A549 (cell line): ENCODE measurements at regions not wholly inside any gene's neighbourhood (a gene's known extent, or its start where the extent isn't known, plus 50 kb on each side); places are given as distances from the start of the nearest gene placed in this dataset.

Experiments used
- ATAC-seq, 2 experiments: fragments of 200-7000 bp in 1 of 2; fragments of >200 bp in 1 of 2; cut with Nextera tagmentation in 1 of 2; cut with Tn5 transposase in 1 of 2; 3 replicates each; pipeline versions ENCODE4 v1.8.0 to v1.9.1; 2018 to 2020; ENCODE audit warnings: mild to moderate bottlenecking in 1 of 2, moderate library complexity in 1 of 2
- CTCF ChIA-PET: fragments of 300-600 bp; sonication (Branson Sonifier 250); formaldehyde crosslinking; extraction: SDS; loops from one replicate; lab custom pipeline; 2021; ENCODE audit warnings: antibody characterized with exemption, inconsistent platforms; lab: Yijun Ruan, JAX
- POLR2A ChIA-PET: fragments of 350-600 bp; formaldehyde crosslinking; extraction: SDS; loops from one replicate; lab custom pipeline; 2021; ENCODE audit warnings: antibody characterized with exemption, inconsistent platforms; lab: Yijun Ruan, JAX
- DNase-seq, 2 experiments: peaks; one replicate each; pipeline versions ENCODE4 v3.0.0 to v3.0.0-alpha.2; 2011 to 2016; ENCODE audit warnings: low read depth in 1 of 2, low spot score in 1 of 2
- FAIRE-seq: peaks from 2 replicates; lab custom pipeline; 2011; peaks lifted over from hg19 to GRCh38; lab: Jason Lieb, UNC
- H3K27ac ChIP-seq, 2 experiments: fragments of >200 bp; sonication (Bioruptor Twin); formaldehyde crosslinking; 3 replicates each; pipeline ENCODE4 v1.5.1; 2016 to 2017
- H3K4me1 ChIP-seq: fragments of >200 bp; sonication (Bioruptor Twin); formaldehyde crosslinking; 3 replicates; pipeline ENCODE4 v1.6.1; 2016
- H3K4me2 ChIP-seq: fragments of >200 bp; sonication (Bioruptor Twin); formaldehyde crosslinking; 3 replicates; pipeline ENCODE4 v1.6.1; 2016
- H3K4me3 ChIP-seq: fragments of >200 bp; sonication (Bioruptor Twin); formaldehyde crosslinking; 3 replicates; pipeline ENCODE4 v1.5.1; 2016
- H3K9me3 ChIP-seq: fragments of >200 bp; sonication (Bioruptor Twin); formaldehyde crosslinking; 3 replicates; pipeline ENCODE4 v1.6.1; 2016
- BCL3 ChIP-seq: fragments of >200 bp; sonication (Bioruptor Twin); formaldehyde crosslinking; IDR thresholded peaks from 3 replicates; pipeline ENCODE4 v1.6.1; 2016
- CBX8 ChIP-seq: fragments of 200-600 bp; sonication (generic); IDR thresholded peaks from 2 replicates; pipeline ENCODE4 v1.6.1; 2016
- CHD4 ChIP-seq: fragments of 200-600 bp; sonication (generic); IDR thresholded peaks from 2 replicates; pipeline ENCODE4 v1.6.1; 2016; ENCODE audit warnings: antibody characterized with exemption, mild to moderate bottlenecking, borderline replicate concordance
- ELK1 ChIP-seq: fragments of 150-350 bp; IDR thresholded peaks from 2 replicates; pipeline ENCODE4 v1.6.1; 2014; ENCODE audit warnings: low read depth, mild to moderate bottlenecking, low read length
- FOSB ChIP-seq: fragments of 250-450 bp; sonication (Bioruptor Pico); IDR thresholded peaks from 2 replicates; pipeline ENCODE4 v1.5.0; 2020; ENCODE audit warnings: mild to moderate bottlenecking, moderate library complexity
- FOSL2 ChIP-seq, 2 experiments: fragments of 450-650 bp in 1 of 2; fragments of >200 bp in 1 of 2; sonication (Bioruptor Twin) in 1 of 2; formaldehyde crosslinking; IDR thresholded peaks; 2 replicates each; pipeline versions ENCODE4 v1.5.0 to v1.6.1; 2016 to 2020; ENCODE audit warnings: mild to moderate bottlenecking in 1 of 2, moderate library complexity in 1 of 2
- HES2 ChIP-seq: fragments of >200 bp; sonication (Bioruptor Twin); formaldehyde crosslinking; IDR thresholded peaks from 2 replicates; pipeline ENCODE4 v1.6.1; 2016
- HEYL ChIP-seq: fragments of 250-450 bp; sonication (Bioruptor Pico); IDR thresholded peaks from 2 replicates; pipeline ENCODE4 v1.8.0; 2021; ENCODE audit warnings: mild to moderate bottlenecking, moderate library complexity
- HMGXB4 ChIP-seq: fragments of 250-450 bp; sonication (Bioruptor Pico); IDR thresholded peaks from 2 replicates; pipeline ENCODE4 v1.5.0; 2021; ENCODE audit warnings: mild to moderate bottlenecking, moderate library complexity, borderline replicate concordance
- HOXB5 ChIP-seq: fragments of 250-450 bp; sonication (Bioruptor Pico); IDR thresholded peaks from 2 replicates; pipeline ENCODE4 v1.5.0; 2020; ENCODE audit warnings: mild to moderate bottlenecking, moderate library complexity
- JUNB ChIP-seq: fragments of >200 bp; sonication (Bioruptor Twin); formaldehyde crosslinking; IDR thresholded peaks from 2 replicates; pipeline ENCODE4 v1.6.1; 2016
- KDM5A ChIP-seq: fragments of 200-600 bp; sonication (generic); IDR thresholded peaks from 2 replicates; pipeline ENCODE4 v1.6.1; 2016; ENCODE audit warnings: antibody characterized with exemption, mild to moderate bottlenecking
- MAFK ChIP-seq: fragments of 450-650 bp; IDR thresholded peaks from 2 replicates; pipeline ENCODE4 v1.6.1; 2014; ENCODE audit not compliant: partially characterized antibody
- MAX ChIP-seq: IDR thresholded peaks from 2 replicates; pipeline ENCODE4 v1.6.1; 2012
- MAZ ChIP-seq: fragments of 150-350 bp; IDR thresholded peaks from 2 replicates; pipeline ENCODE4 v1.6.1; 2014; ENCODE audit warnings: antibody characterized with exemption, low read depth, low read length, borderline replicate concordance
- NFE2L2 ChIP-seq: fragments of 150-350 bp; conservative IDR thresholded peaks from 2 replicates; pipeline ENCODE4 v1.6.1; 2014; ENCODE audit warnings: low read length
- PHF8 ChIP-seq: fragments of 200-600 bp; sonication (generic); IDR thresholded peaks from 2 replicates; pipeline ENCODE4 v1.6.1; 2016; ENCODE audit warnings: low read depth, mild to moderate bottlenecking, antibody characterized with exemption, moderate library complexity, borderline replicate concordance
- POLR2AphosphoS2 ChIP-seq: conservative IDR thresholded peaks from 2 replicates; pipeline ENCODE4 v1.6.1; 2012; ENCODE audit warnings: low read length, improper control_type of control experiment, inconsistent platforms
- RAD21 ChIP-seq, 2 experiments: fragments of >200 bp in 1 of 2; sonication (Bioruptor Twin) in 1 of 2; formaldehyde crosslinking in 1 of 2; IDR thresholded peaks in 1 of 2; conservative IDR thresholded peaks in 1 of 2; 2 replicates in 1 of 2; 3 replicates in 1 of 2; pipeline ENCODE4 v1.6.1; 2012 to 2018; ENCODE audit warnings: inconsistent platforms in 1 of 2
- RCOR1 ChIP-seq: fragments of 150-350 bp; IDR thresholded peaks from 2 replicates; pipeline ENCODE4 v1.6.1; 2014; ENCODE audit warnings: antibody characterized with exemption, low read length, low read depth
- RFX5 ChIP-seq: fragments of 450-650 bp; IDR thresholded peaks from 2 replicates; pipeline ENCODE4 v1.7.1; 2014; ENCODE audit warnings: antibody characterized with exemption, mild to moderate bottlenecking, moderate library complexity
- USF2 ChIP-seq: fragments of 450-650 bp; IDR thresholded peaks from 2 replicates; pipeline ENCODE4 v1.6.1; 2014; ENCODE audit warnings: antibody characterized with exemption
- WGBS: methylation state at CpG from one replicate; pipeline ENCODE4 v1.1.6; 2017; ENCODE audit errors: missing lambda C conversion rate; 5-methylcytosine and 5-hydroxymethylcytosine counted together

- Histone ChIP-seq H3K27ac (peak overlapping the region in 1 of 2 experiments; percentile 46; a peak in 2 of 6 replicates), H3K4me3 (no peak overlapping the region), H3K9me3 (no peaks in the 10 kb centered on the region), H3K4me1 (peaks cover 74% of the 10 kb centered on the region), H3K4me2 (no peak overlapping the region)
- no peak for FAIRE-seq
- TF ChIP-seq MAX: 0 out of 2 replicates have a peak, but pooled peaks have one; percentile 13
- TF ChIP-seq NFE2L2: no peak
- TF ChIP-seq USF2: peak; percentile 91
- peak; percentile 58; the same call in 1 of the 2 replicates for TF ChIP-seq POLR2AphosphoS2
- no peak for TF ChIP-seq ELK1
- no peak for TF ChIP-seq HES2
- WGBS: 76% methylated on average over 6 of the region's 6 CpGs
- peak; percentile 61 to 63; a peak in 5 of 6 replicates for ATAC-seq
- ChIA-PET CTCF (interaction anchor here (0.7 to 2.1 kb wide), 4 partner anchors 10 to 234 kb away, joined by 3 to 14 read pairs (median 6); no protein-coding TSS in a partner anchor), POLR2A (no interaction called here)
- DNase-seq: peak; percentile 52 to 56
These were observed 250.4 kb downstream of the MRTFB start for GRCh38 chr16:14321542-14321941.

- Histone ChIP-seq H3K4me2 (no peak overlapping the region), H3K27ac (no peak overlapping the region), H3K4me3 (no peak overlapping the region), H3K4me1 (peaks cover 83% of the 10 kb centered on the region), H3K9me3 (no peaks in the 10 kb centered on the region)
- ChIA-PET CTCF (interaction anchor here (0.6 to 2.2 kb wide), 3 partner anchors 12 to 208 kb away, joined by 3 to 6 read pairs (median 5); no protein-coding TSS in a partner anchor), POLR2A (interaction anchor here (0.9 kb wide), 1 partner anchor 13 kb away, joined by 3 read pairs; no protein-coding TSS in a partner anchor)
- no peak for ATAC-seq
- 91% methylated on average over 4 of the region's 4 CpGs for WGBS
- DNase-seq: no peak
- FAIRE-seq: no peak
- TF ChIP-seq HOXB5 (CRISPR knock-in tag) (no peak), HEYL (CRISPR knock-in tag) (no peak), JUNB (no peak), CBX8 (no peak), RAD21 (conservative IDR thresholded peaks at IDR 0.05 in 1 of 2, IDR thresholded peaks at IDR 0.05 in 1 of 2) (no peak), HMGXB4 (CRISPR knock-in tag) (no peak), CHD4 (no peak), FOSB (no peak), USF2 (no peak), KDM5A (no peak), BCL3 (no peak), FOSL2 (IDR thresholded peaks at IDR 0.05) (no peak), FOSL2 (CRISPR knock-in tag; IDR thresholded peaks at IDR 0.05) (no peak), RCOR1 (no peak), RFX5 (no peak), MAFK (no peak), PHF8 (no peak), MAZ (no peak)
These were observed 249.3 kb downstream of the MRTFB start for GRCh38 chr16:14320406-14320805.
